GM23338 (cell line): ENCODE measurements at regions not wholly inside any gene's neighbourhood (a gene's known extent, or its start where the extent isn't known, plus 50 kb on each side); places are given as distances from the start of the nearest gene placed in this dataset.

Source experiments
- ATAC-seq: fragments of 200-7000 bp; cut with Tn5 transposase; 3 replicates; pipeline ENCODE4 v1.9.1; 2020
- DNase-seq: peaks from one replicate; pipeline ENCODE4 v3.0.0-alpha.2; 2015; ENCODE audit warnings: low spot score
- H2AFZ ChIP-seq: fragments of 200-600 bp; sonication (generic); 2 replicates; pipeline ENCODE4 v1.8.0; 2016; ENCODE audit warnings: antibody characterized with exemption, mild to moderate bottlenecking, moderate library complexity
- H3F3A ChIP-seq: fragments of 200-600 bp; sonication (generic); replicated peaks from 2 replicates; pipeline ENCODE4 v1.8.0; 2017; ENCODE audit warnings: antibody characterized with exemption, mixed run types, low read depth
- H3K27ac ChIP-seq: fragments of 200-600 bp; sonication (generic); 2 replicates; pipeline ENCODE4 v1.6.1; 2016; ENCODE audit warnings: low read depth
- H3K27me3 ChIP-seq: fragments of 200-600 bp; sonication (generic); 2 replicates; pipeline ENCODE4 v1.8.0; 2016; ENCODE audit warnings: mild to moderate bottlenecking, mixed run types, moderate library complexity; ENCODE audit not compliant: insufficient read depth
- H3K36me3 ChIP-seq: fragments of 200-600 bp; sonication (generic); 2 replicates; pipeline ENCODE4 v1.8.0; 2016; ENCODE audit warnings: mild to moderate bottlenecking; ENCODE audit not compliant: insufficient read depth
- H3K4me1 ChIP-seq: fragments of 200-600 bp; sonication (generic); 2 replicates; pipeline ENCODE4 v1.8.0; 2016; ENCODE audit warnings: mild to moderate bottlenecking, moderate library complexity; ENCODE audit not compliant: insufficient read depth
- H3K4me2 ChIP-seq: fragments of 200-600 bp; sonication (generic); 2 replicates; pipeline ENCODE4 v1.7.1; 2017; ENCODE audit warnings: mixed run types
- H3K4me3 ChIP-seq: fragments of 200-600 bp; sonication (generic); 2 replicates; pipeline ENCODE4 v1.6.1; 2016; ENCODE audit warnings: mixed run types
- H3K79me2 ChIP-seq: fragments of 200-600 bp; sonication (generic); replicated peaks from 2 replicates; pipeline ENCODE4 v1.8.0; 2017; ENCODE audit warnings: mild to moderate bottlenecking; ENCODE audit not compliant: insufficient read depth
- H3K9me2 ChIP-seq: fragments of 200-600 bp; sonication (generic); 2 replicates; pipeline ENCODE4 v1.8.0; 2017; ENCODE audit not compliant: insufficient read depth
- H4K20me1 ChIP-seq: fragments of 200-600 bp; sonication (generic); replicated peaks from 2 replicates; pipeline ENCODE4 v1.8.0; 2017; ENCODE audit warnings: mild to moderate bottlenecking; ENCODE audit not compliant: insufficient read depth
- H3K27ac Mint-ChIP-seq: 2 replicates; pipeline ENCODE4 v1.8.0; 2020; ENCODE audit warnings: inconsistent platforms, mild to moderate bottlenecking, moderate library complexity, mixed read lengths
- H3K27me3 Mint-ChIP-seq: 3 replicates; pipeline ENCODE4 v1.8.0; 2022; ENCODE audit warnings: low read depth, mild to moderate bottlenecking, moderate library complexity, mixed read lengths, inconsistent platforms; ENCODE audit not compliant: insufficient read depth, poor library complexity
- H3K36me3 Mint-ChIP-seq: 3 replicates; pipeline ENCODE4 v1.8.0; 2021; ENCODE audit warnings: low read depth, mild to moderate bottlenecking, inconsistent platforms, moderate library complexity, mixed read lengths
- H3K4me1 Mint-ChIP-seq: 3 replicates; pipeline ENCODE4 v1.8.0; 2020; ENCODE audit warnings: mild to moderate bottlenecking, inconsistent platforms, mixed read lengths
- H3K4me3 Mint-ChIP-seq: 3 replicates; pipeline ENCODE4 v1.8.0; 2021; ENCODE audit warnings: moderate library complexity, mild to moderate bottlenecking, inconsistent platforms, mixed read lengths
- H3K9me3 Mint-ChIP-seq: 3 replicates; pipeline ENCODE4 v1.8.0; 2020; ENCODE audit warnings: moderate library complexity, mild to moderate bottlenecking, inconsistent platforms, mixed read lengths
- CREB1 ChIP-seq: fragments of 250-450 bp; sonication (Bioruptor Pico); IDR thresholded peaks from 2 replicates; pipeline ENCODE4 v1.5.0; 2020; ENCODE audit warnings: low read depth, mild to moderate bottlenecking, moderate library complexity
- ETS1 ChIP-seq: IDR thresholded peaks from 2 replicates; pipeline ENCODE4 v1.6.1; 2016; ENCODE audit warnings: antibody characterized with exemption
- EZH2 ChIP-seq: fragments of 200-600 bp; sonication (generic); IDR thresholded peaks from one replicate; pipeline ENCODE4 v1.8.0; 2017; ENCODE audit warnings: antibody characterized with exemption, mild to moderate bottlenecking, low read depth; ENCODE audit not compliant: unreplicated experiment
- EZH2phosphoT487 ChIP-seq: fragments of 200-600 bp; sonication (generic); IDR thresholded peaks from one replicate; pipeline ENCODE4 v1.8.1; 2018; ENCODE audit warnings: antibody characterized with exemption; ENCODE audit not compliant: unreplicated experiment
- JUNB ChIP-seq: IDR thresholded peaks from one replicate; pipeline ENCODE4 v1.6.1; 2016; ENCODE audit warnings: antibody characterized with exemption; ENCODE audit not compliant: unreplicated experiment
- NANOG ChIP-seq: IDR thresholded peaks from 2 replicates; pipeline ENCODE4 v1.6.1; 2016; ENCODE audit warnings: antibody characterized with exemption, borderline replicate concordance
- POLR2AphosphoS5 ChIP-seq: IDR thresholded peaks from 2 replicates; pipeline ENCODE4 v1.6.1; 2016; ENCODE audit warnings: antibody characterized with exemption, low read depth
- REST ChIP-seq: IDR thresholded peaks from one replicate; pipeline ENCODE4 v1.6.1; 2018; ENCODE audit warnings: antibody characterized with exemption; ENCODE audit not compliant: unreplicated experiment
- STAT1 ChIP-seq: IDR thresholded peaks from one replicate; pipeline ENCODE4 v1.6.1; 2016; ENCODE audit warnings: antibody characterized with exemption; ENCODE audit not compliant: unreplicated experiment
- ZNF114 ChIP-seq: fragments of 250-450 bp; sonication (Bioruptor Pico); IDR thresholded peaks from 2 replicates; pipeline ENCODE4 v1.5.0; 2020; ENCODE audit warnings: mild to moderate bottlenecking, moderate library complexity
- ZNF331 ChIP-seq: fragments of 250-450 bp; sonication (Bioruptor Pico); IDR thresholded peaks from 2 replicates; pipeline ENCODE4 v1.5.0; 2020; ENCODE audit warnings: low read depth, mild to moderate bottlenecking, moderate library complexity
- ZNF462 ChIP-seq: fragments of 250-450 bp; sonication (Bioruptor Pico); IDR thresholded peaks from 2 replicates; pipeline ENCODE4 v1.5.0; 2020; ENCODE audit warnings: mild to moderate bottlenecking, moderate library complexity

GRCh38 chr13:107358866-107359265, 790.9 kb upstream of the ARGLU1 start (continued):
- TF ChIP-seq REST = no peak
- no peak for TF ChIP-seq EZH2phosphoT487
- no peak for TF ChIP-seq EZH2
- no peak for TF ChIP-seq ZNF331
- TF ChIP-seq STAT1 = no peak
- TF ChIP-seq NANOG = no peak
- TF ChIP-seq CREB1 (CRISPR knock-in tag) = no peak
- no peak for TF ChIP-seq POLR2AphosphoS5
- TF ChIP-seq ZNF114 (CRISPR knock-in tag) = no peak
- no peak for TF ChIP-seq ETS1
- no peak for TF ChIP-seq JUNB

GRCh38 chr13:107351305-107351704, 783.4 kb upstream of the ARGLU1 start:
- Histone ChIP-seq H3K4me2 (no peak overlapping the region), H3K4me1 (peaks cover 9% of the 10 kb centered on the region; the same call in 1 of the 2 replicates), H2AFZ (no peak overlapping the region), H3K27me3 (no peaks in the 10 kb centered on the region), H3K9me2 (0 out of 2 replicates have a peak, but pooled peaks cover 6% of the 10 kb centered on the region), H3F3A (no peaks in the 10 kb centered on the region), H3K4me3 (no peak overlapping the region), H4K20me1 (no peaks in the 10 kb centered on the region), H3K27ac (no peak overlapping the region), H3K36me3 (no peaks in the 10 kb centered on the region), H3K79me2 (no peaks in the 10 kb centered on the region)
- no peaks in the 10 kb centered on the region for H3K36me3 Mint-ChIP-seq
- peak; percentile 86 for ATAC-seq
- DNase-seq = peak; percentile 69
- H3K9me3 Mint-ChIP-seq = peaks cover 6% of the 10 kb centered on the region; the same call in 2 of the 3 replicates
- H3K4me1 Mint-ChIP-seq = peaks cover 10% of the 10 kb centered on the region; the same call in 2 of the 3 replicates
- H3K27me3 Mint-ChIP-seq = no peaks in the 10 kb centered on the region
- H3K27ac Mint-ChIP-seq = no peak overlapping the region
- H3K4me3 Mint-ChIP-seq = no peak overlapping the region
- TF ChIP-seq ZNF114 (CRISPR knock-in tag) (no peak), STAT1 (no peak), ETS1 (no peak), ZNF462 (CRISPR knock-in tag) (no peak), POLR2AphosphoS5 (no peak), CREB1 (CRISPR knock-in tag) (no peak), EZH2phosphoT487 (no peak), ZNF331 (no peak)
